ENCODE measurements at regions not wholly inside any gene's neighbourhood (a gene's known extent, or its start where the extent isn't known, plus 50 kb on each side); places are given as distances from the start of the nearest gene placed in this dataset.

DNA sequence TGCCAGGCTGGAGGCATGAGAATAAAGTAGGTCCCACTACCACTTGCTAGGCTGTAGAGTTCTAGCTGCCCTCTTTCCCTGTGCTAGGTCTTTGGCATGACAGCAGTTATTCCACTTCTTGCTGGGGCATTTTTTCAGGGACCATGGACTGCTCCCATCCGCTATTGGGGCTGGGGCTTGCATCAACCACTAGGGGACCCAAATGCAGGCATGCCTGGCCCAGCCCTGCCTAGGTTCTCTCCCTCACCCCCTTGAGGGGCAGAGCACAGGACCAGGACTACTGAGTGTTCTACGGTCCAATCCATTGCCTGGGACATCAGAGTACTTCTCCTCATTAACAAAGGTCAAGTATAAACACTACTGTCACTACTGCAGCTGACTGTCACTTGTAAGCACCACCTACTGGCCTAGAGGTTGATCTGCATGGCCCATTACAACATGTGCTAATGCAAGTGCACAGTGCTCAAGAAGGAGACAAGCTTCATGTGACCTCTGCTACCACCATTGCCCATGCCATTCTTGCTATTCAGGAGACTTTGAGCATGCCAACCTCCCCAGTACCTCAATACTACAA is 270.5 kb downstream of the MBNL1 start:
- TF ChIP-seq GATA2 (IDR thresholded peaks at IDR 0.05; ENCODE audit: low read depth, low read length) (no peak), GATA3 (IDR thresholded peaks at IDR 0.05; ENCODE audit: low read depth, low read length) (no peak)

Data from SH-SY5Y (cell line).